ENCODE measurements at regions not wholly inside any gene's neighbourhood (a gene's known extent, or its start where the extent isn't known, plus 50 kb on each side); places are given as distances from the start of the nearest gene placed in this dataset.

GRCh38 chr22:49106096-49106841, 721.4 kb downstream of the BRD1 start:
- Histone ChIP-seq H3K27me3 (peaks cover 3% of the 10 kb centered on the region), H3K36me3 (replicated peaks in 1 of 2) (no peaks in the 10 kb centered on the region), H3K9me3 (replicated peaks in 1 of 3) (no peaks in the 10 kb centered on the region), H3K4me3 (no peak overlapping the region), H3K27ac (no peak overlapping the region), H3K4me1 (replicated peaks in 1 of 2) (no peaks in the 10 kb centered on the region)
- TF ChIP-seq CTCF (IDR thresholded peaks at IDR 0.05) (no peak), POLR2A (IDR thresholded peaks at IDR 0.05) (no peak)
- intact Hi-C loops (cut with DNase I), result no loop called here
- DNase-seq, result no peak
- 59 to 73% (median 66%) methylated on average over 8 to 12 of the region's 12 CpGs for WGBS, 4 donors

- Histone ChIP-seq H3K27me3 (peaks cover 3% of the 10 kb centered on the region), H3K4me1 (replicated peaks in 1 of 2) (no peaks in the 10 kb centered on the region), H3K36me3 (replicated peaks in 1 of 2) (no peaks in the 10 kb centered on the region), H3K4me3 (no peak overlapping the region), H3K27ac (no peak overlapping the region), H3K9me3 (replicated peaks in 1 of 3) (no peaks in the 10 kb centered on the region)
- 72 to 87% (median 82%) methylated on average over 7 of the region's 7 CpGs for WGBS, 4 donors
- DNase-seq, result no peak
- intact Hi-C loops (cut with DNase I), result no loop called here
- TF ChIP-seq CTCF (IDR thresholded peaks at IDR 0.05), result no peak
- TF ChIP-seq POLR2A (IDR thresholded peaks at IDR 0.05), result no peak
Measured at GRCh38 chr22:49104434-49104833, 723.2 kb downstream of the BRD1 start.

- Histone ChIP-seq H3K36me3 (replicated peaks in 1 of 2) (no peaks in the 10 kb centered on the region), H3K9me3 (replicated peaks in 1 of 3) (no peaks in the 10 kb centered on the region), H3K4me3 (no peak overlapping the region), H3K4me1 (replicated peaks in 1 of 2) (no peaks in the 10 kb centered on the region), H3K27me3 (peaks cover 3% of the 10 kb centered on the region), H3K27ac (no peak overlapping the region)
- WGBS, 4 donors, result 56 to 64% (median 60%) methylated on average over 15 of the region's 15 CpGs
- DNase-seq, result no peak
- intact Hi-C loops (cut with DNase I), result no loop called here
- TF ChIP-seq POLR2A (IDR thresholded peaks at IDR 0.05) (no peak), CTCF (IDR thresholded peaks at IDR 0.05) (no peak)
Measured at GRCh38 chr22:49103314-49104059, 724.2 kb downstream of the BRD1 start.

- intact Hi-C loops (cut with DNase I), result no loop called here
- peaks cover 3% of the 10 kb centered on the region for H3K27me3 ChIP-seq
- H3K27ac ChIP-seq, result no peak overlapping the region
- no peak for DNase-seq
- no peaks in the 10 kb centered on the region for H3K36me3 ChIP-seq (replicated peaks in 1 of 2)
- no peaks in the 10 kb centered on the region for H3K4me1 ChIP-seq (replicated peaks in 1 of 2)
- no peak overlapping the region for H3K4me3 ChIP-seq
- TF ChIP-seq POLR2A (IDR thresholded peaks at IDR 0.05) (no peak), CTCF (IDR thresholded peaks at IDR 0.05) (no peak)
- 70 to 78% (median 77%) methylated on average over 20 of the region's 20 CpGs for WGBS, 4 donors
- H3K9me3 ChIP-seq (replicated peaks in 1 of 3), result no peaks in the 10 kb centered on the region
Measured at GRCh38 chr22:49102367-49102766, 725.3 kb downstream of the BRD1 start.

Data from adrenal gland (tissue), 9 donors.